Gastroesophageal sphincter (tissue), 2 donors: ENCODE measurements at regions not wholly inside any gene's neighbourhood (a gene's known extent, or its start where the extent isn't known, plus 50 kb on each side); places are given as distances from the start of the nearest gene placed in this dataset.

Source experiments
- POLR2A ChIP-seq, 2 donors: fragments of 450-650 bp; IDR thresholded peaks; one replicate each; pipeline ENCODE4 v1.6.1; 2017; ENCODE audit warnings: antibody characterized with exemption in 2 of 2, mild to moderate bottlenecking in 2 of 2, moderate library complexity in 1 of 2
- POLR2AphosphoS5 ChIP-seq: sonication (generic); formaldehyde crosslinking; IDR thresholded peaks from one replicate; pipeline ENCODE4 v1.6.1; 2017; ENCODE audit warnings: antibody characterized with exemption

- TF ChIP-seq POLR2A (IDR thresholded peaks at IDR 0.05): no peak
- TF ChIP-seq POLR2AphosphoS5: no peak
Observed at GRCh38 chr2:3112131-3112530, 265.5 kb downstream of the EIPR1 start.
